ENCODE measurements at regions not wholly inside any gene's neighbourhood (a gene's known extent, or its start where the extent isn't known, plus 50 kb on each side); places are given as distances from the start of the nearest gene placed in this dataset.

GRCh38 chr13:76153239-76153638 is 517.1 kb downstream of the LMO7 start:
- ATAC-seq = no peak
- Histone ChIP-seq H3K4me3 (no peak overlapping the region), H3K4me1 (no peaks in the 10 kb centered on the region), H3K27ac (no peak overlapping the region), H3K36me3 (no peaks in the 10 kb centered on the region), H3K9me3 (no peaks in the 10 kb centered on the region), H3K27me3 (no peaks in the 10 kb centered on the region)
- no peak for TF ChIP-seq EP300 (IDR thresholded peaks at IDR 0.05)
- no peak for TF ChIP-seq CTCF (IDR thresholded peaks at IDR 0.05)
- TF ChIP-seq POLR2AphosphoS5 (IDR thresholded peaks at IDR 0.05) = no peak
- TF ChIP-seq POLR2A (IDR thresholded peaks at IDR 0.05) = no peak

- 45 to 57% methylated on average over 3 of the region's 3 CpGs for WGBS, 2 donors (ENCODE audit: low coverage in 1 of 2)
- H3K4me1 ChIP-seq = no peaks in the 10 kb centered on the region
- no peaks in the 10 kb centered on the region for H3K27me3 ChIP-seq
- H3K36me3 ChIP-seq = no peaks in the 10 kb centered on the region
- H3K4me3 ChIP-seq = no peak overlapping the region
- H3K27ac ChIP-seq = no peak overlapping the region
- H3K9me3 ChIP-seq = no peaks in the 10 kb centered on the region
- TF ChIP-seq POLR2A (IDR thresholded peaks at IDR 0.05) (no peak), EP300 (IDR thresholded peaks at IDR 0.05) (no peak), CTCF (IDR thresholded peaks at IDR 0.05) (no peak), POLR2AphosphoS5 (IDR thresholded peaks at IDR 0.05) (no peak)
- ATAC-seq = no peak
These were observed 512.8 kb downstream of the LMO7 start for GRCh38 chr13:76148926-76149325.

GRCh38 chr13:76148374-76148773 is 512.2 kb downstream of the LMO7 start:
- no peak for ATAC-seq
- H3K4me3 ChIP-seq = no peak overlapping the region
- no peaks in the 10 kb centered on the region for H3K9me3 ChIP-seq
- TF ChIP-seq POLR2A (IDR thresholded peaks at IDR 0.05) (no peak), POLR2AphosphoS5 (IDR thresholded peaks at IDR 0.05) (no peak), CTCF (IDR thresholded peaks at IDR 0.05) (no peak), EP300 (IDR thresholded peaks at IDR 0.05) (no peak)
- H3K27me3 ChIP-seq = no peaks in the 10 kb centered on the region
- H3K27ac ChIP-seq = no peak overlapping the region
- no peaks in the 10 kb centered on the region for H3K4me1 ChIP-seq
- H3K36me3 ChIP-seq = no peaks in the 10 kb centered on the region

GRCh38 chr13:76132532-76132931 is 496.4 kb downstream of the LMO7 start:
- ATAC-seq = no peak

GRCh38 chr13:76131551-76131950 is 495.4 kb downstream of the LMO7 start:
- no peaks in the 10 kb centered on the region for H3K36me3 ChIP-seq
- H3K4me1 ChIP-seq = peaks cover 0 to 8% (median 0%) of the 10 kb centered on the region in 3 donors
- no peaks in the 10 kb centered on the region for H3K9me3 ChIP-seq
- H3K27me3 ChIP-seq = no peaks in the 10 kb centered on the region
- 69 to 83% methylated on average over 7 of the region's 7 CpGs for WGBS, 2 donors (ENCODE audit: low coverage in 1 of 2)
- no peak overlapping the region for H3K4me3 ChIP-seq
- H3K27ac ChIP-seq = no peak overlapping the region
- TF ChIP-seq EP300 (IDR thresholded peaks at IDR 0.05) (no peak), POLR2AphosphoS5 (IDR thresholded peaks at IDR 0.05) (no peak), CTCF (IDR thresholded peaks at IDR 0.05) (no peak), POLR2A (IDR thresholded peaks at IDR 0.05) (no peak)
- ATAC-seq = no peak

More at GRCh38 chr13:76132532-76132931, 496.4 kb downstream of the LMO7 start:
- Histone ChIP-seq H3K9me3 (no peaks in the 10 kb centered on the region), H3K36me3 (no peaks in the 10 kb centered on the region), H3K27ac (no peak overlapping the region), H3K27me3 (no peaks in the 10 kb centered on the region), H3K4me3 (no peak overlapping the region), H3K4me1 (peaks cover 0 to 8% (median 0%) of the 10 kb centered on the region in 3 donors)
- TF ChIP-seq POLR2AphosphoS5 (IDR thresholded peaks at IDR 0.05) (no peak), EP300 (IDR thresholded peaks at IDR 0.05) (no peak), POLR2A (IDR thresholded peaks at IDR 0.05) (no peak), CTCF (IDR thresholded peaks at IDR 0.05) (no peak)
- 92 to 100% methylated on average over 1 of the region's 1 CpG for WGBS, 2 donors (ENCODE audit: low coverage in 1 of 2)
